Heart left ventricle (tissue), 13 donors: ENCODE measurements at regions not wholly inside any gene's neighbourhood (a gene's known extent, or its start where the extent isn't known, plus 50 kb on each side); places are given as distances from the start of the nearest gene placed in this dataset.

ENCODE experiments used
- CTCF ChIP-seq, 12 donors: fragments of 200-600 bp; sonication (generic) in 4 of 12; IDR thresholded peaks; one replicate each; pipeline versions ENCODE4 v1.5.0 to v1.8.0; 2018 to 2022; ENCODE audit warnings: antibody characterized with exemption in 12 of 12, mild to moderate bottlenecking in 5 of 12
- POLR2A ChIP-seq, 2 donors: fragments of 450-650 bp; IDR thresholded peaks; one replicate each; pipeline ENCODE4 v1.6.1; 2017; ENCODE audit warnings: antibody characterized with exemption in 2 of 2, mild to moderate bottlenecking in 2 of 2, moderate library complexity in 2 of 2
- donor health status: ischemic (EF 13 %, LVEDD 7.1; RV severe dilation, severe dysfunction).
- donor health status: DM: no; HTN: yes; CAD: no.
- donor health status: DM: no; HTN: no; CAD: no.
- donor health status: ischemic (EF 25% LVEDD 6.9; RV normal size, moderate dysfunction).
- donor health status: ischemic (EF 25% LVEDD 5.7; RV mildly dilated, moderate dysfunction).
- donor health status: ischemic (EF 35%, LVEDD 5.7; RV mildly dilated, moderate dysfunction).
- donor health status: nonischemic (EF 11% LVEDD 7.7; RV severe dilation, severe dysfunction).
- donor health status: DM: yes; HTN: yes; CAD: no.
- donor health status: PGD.
- donor health status: ischemic (EF 29% LVEDD 5.4; RV normal size, mild dysfunction).
- donor health status: nonischemic (EF 23%, LVEDD 6.1; RV moderate dilation, normal function).

GRCh38 chr2:147170932-147171331, 673.9 kb upstream of the ACVR2A start:
- no peak for TF ChIP-seq POLR2A (IDR thresholded peaks at IDR 0.05)
- TF ChIP-seq CTCF (IDR thresholded peaks at IDR 0.05) = no peak
